ENCODE measurements at regions not wholly inside any gene's neighbourhood (a gene's known extent, or its start where the extent isn't known, plus 50 kb on each side); places are given as distances from the start of the nearest gene placed in this dataset.

DNA sequence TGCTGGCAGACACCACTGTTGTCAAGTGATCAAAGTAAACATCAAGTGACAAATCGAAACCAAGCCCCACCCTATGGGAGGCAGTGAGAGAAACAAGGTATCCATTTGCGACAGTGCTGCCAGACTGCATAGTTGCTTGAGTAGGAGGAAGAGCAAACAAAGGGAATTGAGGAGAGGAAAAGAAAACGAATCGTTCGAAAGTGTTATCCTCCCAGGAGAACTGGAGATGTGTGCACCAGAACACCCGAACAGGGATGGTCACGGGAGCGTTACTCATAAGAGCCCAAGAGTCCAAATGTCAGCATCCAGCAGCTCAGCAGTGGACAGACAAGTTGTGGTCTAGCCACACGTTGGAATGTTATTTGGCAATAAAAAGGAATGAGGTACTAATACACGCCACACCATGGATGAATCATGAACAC, 58.4 kb upstream of the NUP50 start:
- H3K4me1 Mint-ChIP-seq (ENCODE audit: low read depth), result no peaks in the 10 kb centered on the region
- H3K27ac Mint-ChIP-seq, result no peak overlapping the region
- ChIA-PET POLR2A (no interaction called here), CTCF (no interaction called here)
- H3K36me3 Mint-ChIP-seq (ENCODE audit: low read depth), result no peaks in the 10 kb centered on the region
- intact Hi-C loops (cut with micrococcal nuclease), result no loop called here
- ATAC-seq, result no peak
- TF ChIP-seq, protein P1, sequence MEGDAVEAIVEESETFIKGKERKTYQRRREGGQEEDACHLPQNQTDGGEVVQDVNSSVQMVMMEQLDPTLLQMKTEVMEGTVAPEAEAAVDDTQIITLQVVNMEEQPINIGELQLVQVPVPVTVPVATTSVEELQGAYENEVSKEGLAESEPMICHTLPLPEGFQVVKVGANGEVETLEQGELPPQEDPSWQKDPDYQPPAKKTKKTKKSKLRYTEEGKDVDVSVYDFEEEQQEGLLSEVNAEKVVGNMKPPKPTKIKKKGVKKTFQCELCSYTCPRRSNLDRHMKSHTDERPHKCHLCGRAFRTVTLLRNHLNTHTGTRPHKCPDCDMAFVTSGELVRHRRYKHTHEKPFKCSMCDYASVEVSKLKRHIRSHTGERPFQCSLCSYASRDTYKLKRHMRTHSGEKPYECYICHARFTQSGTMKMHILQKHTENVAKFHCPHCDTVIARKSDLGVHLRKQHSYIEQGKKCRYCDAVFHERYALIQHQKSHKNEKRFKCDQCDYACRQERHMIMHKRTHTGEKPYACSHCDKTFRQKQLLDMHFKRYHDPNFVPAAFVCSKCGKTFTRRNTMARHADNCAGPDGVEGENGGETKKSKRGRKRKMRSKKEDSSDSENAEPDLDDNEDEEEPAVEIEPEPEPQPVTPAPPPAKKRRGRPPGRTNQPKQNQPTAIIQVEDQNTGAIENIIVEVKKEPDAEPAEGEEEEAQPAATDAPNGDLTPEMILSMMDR (IDR thresholded peaks at IDR 0.05), result no peak
- H3K9me3 Mint-ChIP-seq, result no peaks in the 10 kb centered on the region
- H3K4me3 Mint-ChIP-seq, result no peak overlapping the region
- DNase-seq, result no peak
- H3K27me3 Mint-ChIP-seq, result peaks cover 5% of the 10 kb centered on the region

DNA sequence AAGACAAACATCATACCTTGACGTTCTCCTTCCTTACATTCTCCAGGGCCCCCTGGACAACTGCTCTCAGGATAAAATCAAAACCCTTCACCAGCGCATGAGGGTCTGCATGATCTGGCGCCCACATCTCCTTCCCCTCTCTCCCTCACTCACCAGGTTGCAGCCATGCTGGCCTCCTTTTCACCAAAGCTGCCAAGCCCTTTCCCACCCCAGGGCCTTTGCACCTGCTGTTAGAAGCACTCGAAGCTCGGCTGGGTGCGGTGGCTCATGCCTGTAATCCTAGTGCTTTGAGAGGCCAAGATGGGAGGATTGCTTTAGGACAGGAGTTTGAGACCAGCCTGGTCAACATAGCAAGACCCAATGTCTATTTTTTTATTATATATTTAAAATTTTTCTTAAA, 56.1 kb upstream of the NUP50 start:
- H3K36me3 Mint-ChIP-seq (ENCODE audit: low read depth), result no peaks in the 10 kb centered on the region
- ATAC-seq (no peak), DNase-seq (no peak)
- ChIA-PET CTCF (no interaction called here), POLR2A (no interaction called here)
- no peak overlapping the region for H3K27ac Mint-ChIP-seq
- no peaks in the 10 kb centered on the region for H3K4me1 Mint-ChIP-seq (ENCODE audit: low read depth)
- intact Hi-C loops (cut with micrococcal nuclease), result no loop called here
- H3K9me3 Mint-ChIP-seq, result no peaks in the 10 kb centered on the region
- H3K4me3 Mint-ChIP-seq, result no peak overlapping the region
- TF ChIP-seq, protein P1 (IDR thresholded peaks at IDR 0.05), result no peak
- peaks cover 2% of the 10 kb centered on the region for H3K27me3 Mint-ChIP-seq

DNA sequence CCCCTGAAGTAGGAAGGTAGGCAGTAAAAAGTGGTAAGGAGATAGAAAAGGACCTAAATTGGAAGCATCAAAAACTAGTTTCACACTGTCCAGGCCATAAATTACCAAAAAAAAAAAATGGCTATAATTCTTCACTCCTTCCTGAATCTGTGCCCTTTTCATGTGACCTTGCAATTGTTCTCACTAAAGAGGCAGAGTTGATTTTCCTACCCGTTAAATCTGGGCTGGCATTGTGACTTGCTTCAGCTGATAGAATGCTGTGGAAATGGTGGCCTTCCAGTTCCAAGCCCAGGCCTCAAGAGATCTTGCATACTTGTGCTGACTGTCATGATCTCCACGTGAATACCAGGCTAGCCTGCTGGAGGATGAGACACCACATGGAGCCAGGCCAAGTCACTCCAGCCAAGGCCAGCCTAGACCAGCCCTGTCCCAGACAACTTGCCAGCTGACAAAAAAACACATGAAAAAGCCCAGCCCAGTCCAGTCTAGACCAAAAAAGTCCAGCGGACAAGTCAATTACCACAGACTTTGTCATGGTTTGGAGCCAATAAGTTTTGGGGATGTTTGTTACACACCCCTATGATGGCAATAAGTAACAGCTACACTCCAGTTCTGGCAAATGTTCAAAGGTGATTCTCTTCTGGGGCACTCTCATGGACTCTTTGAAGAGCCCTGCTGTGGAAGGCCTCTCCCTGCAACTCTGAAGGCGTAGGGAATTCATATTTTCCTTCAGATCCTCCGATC, 51.4 kb upstream of the NUP50 start:
- POLR2A ChIA-PET, result no interaction called here
- intact Hi-C loops (cut with micrococcal nuclease), result no loop called here
- no peak for DNase-seq
- no peaks in the 10 kb centered on the region for H3K4me1 Mint-ChIP-seq (ENCODE audit: low read depth)
- CTCF ChIA-PET, result no interaction called here
- TF ChIP-seq, protein P1 (IDR thresholded peaks at IDR 0.05), result no peak
- peaks cover 2% of the 10 kb centered on the region for H3K27me3 Mint-ChIP-seq
- no peak overlapping the region for H3K4me3 Mint-ChIP-seq
- no peak overlapping the region for H3K27ac Mint-ChIP-seq
- H3K9me3 Mint-ChIP-seq, result no peaks in the 10 kb centered on the region
- H3K36me3 Mint-ChIP-seq (ENCODE audit: low read depth), result no peaks in the 10 kb centered on the region
- ATAC-seq, result no peak

Data from activated CD8-positive, alpha-beta T cell treated with anti-CD3 and anti-CD28 coated beads for 36 hours (primary cell).